ENCODE measurements at regions not wholly inside any gene's neighbourhood (a gene's known extent, or its start where the extent isn't known, plus 50 kb on each side); places are given as distances from the start of the nearest gene placed in this dataset.

DNA sequence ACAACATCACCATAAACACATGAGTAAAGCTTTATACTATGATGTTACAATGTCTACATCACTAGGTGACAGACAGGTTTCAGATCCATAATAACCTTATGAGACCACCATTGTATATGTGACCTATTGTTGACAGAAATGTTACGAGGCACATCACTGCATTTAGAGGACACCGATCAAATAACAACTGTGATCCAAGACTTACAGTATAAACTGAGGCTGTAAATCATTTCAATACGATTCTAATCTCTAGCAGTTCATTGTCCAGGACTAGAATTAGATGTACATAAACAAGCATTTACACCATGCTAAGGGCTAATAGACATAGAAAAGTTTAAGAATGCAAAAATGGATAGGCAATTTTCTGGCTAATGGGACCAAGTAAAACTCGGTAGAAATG is 491.9 kb upstream of the ROBO1 start:
- intact Hi-C loops (cut with micrococcal nuclease): no loop called here
- H3K27me3 Mint-ChIP-seq: no peaks in the 10 kb centered on the region
- H3K4me1 Mint-ChIP-seq (ENCODE audit: low read depth): no peaks in the 10 kb centered on the region
- peaks cover under 1% of the 10 kb centered on the region for H3K9me3 Mint-ChIP-seq
- no peaks in the 10 kb centered on the region for H3K36me3 Mint-ChIP-seq (ENCODE audit: low read depth)
- H3K27ac Mint-ChIP-seq: no peak overlapping the region
- no peak overlapping the region for H3K4me3 Mint-ChIP-seq

DNA sequence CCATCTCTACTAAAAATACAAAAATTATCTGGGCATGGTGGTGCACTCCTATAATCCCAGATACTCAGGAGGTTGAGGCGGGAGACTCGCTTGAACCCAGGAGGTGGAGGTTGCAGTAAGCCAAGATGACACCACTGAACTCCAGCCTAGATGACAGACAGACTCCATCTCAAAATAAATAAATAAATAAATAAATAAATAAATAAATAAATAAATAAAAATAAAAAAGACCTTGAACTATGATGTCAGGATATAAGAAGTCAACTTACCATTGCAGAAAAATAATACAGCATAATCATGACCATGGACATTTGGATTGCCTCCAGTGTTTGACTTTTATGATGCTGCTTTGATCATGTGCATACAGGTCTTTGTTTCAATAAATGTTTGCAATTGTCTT is 484.3 kb upstream of the ROBO1 start:
- no peaks in the 10 kb centered on the region for H3K27me3 Mint-ChIP-seq
- H3K9me3 Mint-ChIP-seq: peaks cover 40% of the 10 kb centered on the region
- no peak overlapping the region for H3K4me3 Mint-ChIP-seq
- H3K36me3 Mint-ChIP-seq (ENCODE audit: low read depth): no peaks in the 10 kb centered on the region
- no peak overlapping the region for H3K27ac Mint-ChIP-seq
- H3K4me1 Mint-ChIP-seq (ENCODE audit: low read depth): no peaks in the 10 kb centered on the region
- intact Hi-C loops (cut with micrococcal nuclease): no loop called here

DNA sequence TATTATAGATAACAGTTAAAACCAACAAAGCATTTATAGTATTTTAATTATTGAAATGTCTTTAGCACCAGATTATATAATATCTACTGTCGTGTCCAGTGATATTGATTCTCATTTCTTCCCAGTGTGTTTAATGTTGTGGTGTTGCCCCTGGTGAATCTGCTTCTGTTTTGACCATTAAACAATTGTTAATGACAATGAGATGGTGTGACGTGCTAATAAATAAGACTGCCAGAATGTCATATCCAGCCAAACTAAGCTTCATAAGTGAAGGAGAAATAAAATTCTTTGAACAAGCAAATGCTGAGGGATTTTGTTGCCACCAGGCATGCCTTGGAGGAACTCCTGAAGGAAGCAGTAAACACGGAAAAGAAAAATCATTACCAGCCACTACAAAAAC is 480.0 kb upstream of the ROBO1 start:
- H3K27ac Mint-ChIP-seq: no peak overlapping the region
- H3K27me3 Mint-ChIP-seq: no peaks in the 10 kb centered on the region
- H3K4me1 Mint-ChIP-seq (ENCODE audit: low read depth): no peaks in the 10 kb centered on the region
- intact Hi-C loops (cut with micrococcal nuclease): no loop called here
- no peaks in the 10 kb centered on the region for H3K36me3 Mint-ChIP-seq (ENCODE audit: low read depth)
- H3K9me3 Mint-ChIP-seq: peaks cover 58% of the 10 kb centered on the region
- no peak overlapping the region for H3K4me3 Mint-ChIP-seq

DNA sequence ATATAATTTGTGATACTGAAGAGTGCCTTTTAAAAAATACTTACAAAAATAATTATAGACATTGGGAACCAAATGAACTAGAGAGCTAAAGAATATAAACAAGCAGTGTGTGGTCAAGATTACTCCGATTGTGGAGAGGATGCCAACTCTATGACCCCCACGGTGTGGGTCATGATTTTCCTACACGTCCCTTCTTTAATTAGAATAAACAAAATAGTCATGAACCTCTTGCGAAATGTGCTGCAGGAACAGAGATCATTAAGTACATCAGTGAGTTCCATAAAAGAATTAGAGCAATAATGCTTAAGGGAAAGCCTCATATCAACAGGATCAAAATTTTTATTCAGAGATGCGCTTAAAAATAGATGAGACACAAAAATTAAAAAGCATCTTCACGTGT is 476.6 kb upstream of the ROBO1 start:
- Mint-ChIP-seq H3K27ac (no peak overlapping the region), H3K27me3 (no peaks in the 10 kb centered on the region), H3K9me3 (peaks cover 36% of the 10 kb centered on the region), H3K4me1 (ENCODE audit: low read depth) (no peaks in the 10 kb centered on the region), H3K4me3 (no peak overlapping the region), H3K36me3 (ENCODE audit: low read depth) (no peaks in the 10 kb centered on the region)
- intact Hi-C loops (cut with micrococcal nuclease): no loop called here

DNA sequence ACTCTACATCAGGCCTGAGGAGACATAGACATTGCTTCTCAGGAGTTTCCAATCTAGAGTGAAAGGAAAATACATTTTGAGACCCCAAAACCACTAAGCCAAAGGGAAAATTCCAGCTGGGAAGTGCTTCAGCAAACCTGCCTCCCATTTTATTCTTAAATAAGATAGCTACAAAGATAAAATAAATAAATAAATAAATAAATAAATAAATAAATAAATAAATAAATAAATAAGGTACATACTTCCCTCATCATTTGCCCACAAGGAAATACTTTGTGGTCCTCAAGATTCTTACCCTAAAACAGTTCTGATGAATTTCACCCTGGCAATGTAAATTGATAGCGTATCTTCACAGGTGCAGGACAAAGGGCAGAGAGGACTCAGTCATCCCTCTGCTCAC is 474.0 kb upstream of the ROBO1 start:
- Mint-ChIP-seq H3K27me3 (no peaks in the 10 kb centered on the region), H3K36me3 (ENCODE audit: low read depth) (no peaks in the 10 kb centered on the region), H3K9me3 (peaks cover 18% of the 10 kb centered on the region), H3K27ac (no peak overlapping the region), H3K4me3 (no peak overlapping the region), H3K4me1 (ENCODE audit: low read depth) (no peaks in the 10 kb centered on the region)
- intact Hi-C loops (cut with micrococcal nuclease): no loop called here

DNA sequence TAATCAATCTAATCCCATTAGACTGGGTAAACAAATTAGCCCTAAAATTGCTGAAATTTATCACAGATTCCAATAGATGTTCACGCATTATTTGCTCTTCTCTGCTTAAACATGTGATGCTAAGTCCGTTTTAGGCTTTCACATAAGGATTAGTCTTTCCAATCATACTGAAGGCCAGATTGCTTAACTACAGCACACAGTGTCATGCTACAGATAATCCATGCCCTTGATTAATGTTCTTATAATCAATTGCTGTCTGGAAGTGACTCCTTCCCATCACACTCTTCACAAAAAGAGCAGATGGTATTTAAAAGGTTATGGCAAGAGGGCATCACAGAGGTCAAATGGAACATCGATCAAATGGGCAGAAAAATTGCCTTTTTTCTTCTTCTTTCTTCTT is 471.5 kb upstream of the ROBO1 start:
- Mint-ChIP-seq H3K4me3 (no peak overlapping the region), H3K27me3 (no peaks in the 10 kb centered on the region), H3K36me3 (ENCODE audit: low read depth) (no peaks in the 10 kb centered on the region), H3K9me3 (no peaks in the 10 kb centered on the region), H3K4me1 (ENCODE audit: low read depth) (no peaks in the 10 kb centered on the region), H3K27ac (no peak overlapping the region)
- intact Hi-C loops (cut with micrococcal nuclease): no loop called here

DNA sequence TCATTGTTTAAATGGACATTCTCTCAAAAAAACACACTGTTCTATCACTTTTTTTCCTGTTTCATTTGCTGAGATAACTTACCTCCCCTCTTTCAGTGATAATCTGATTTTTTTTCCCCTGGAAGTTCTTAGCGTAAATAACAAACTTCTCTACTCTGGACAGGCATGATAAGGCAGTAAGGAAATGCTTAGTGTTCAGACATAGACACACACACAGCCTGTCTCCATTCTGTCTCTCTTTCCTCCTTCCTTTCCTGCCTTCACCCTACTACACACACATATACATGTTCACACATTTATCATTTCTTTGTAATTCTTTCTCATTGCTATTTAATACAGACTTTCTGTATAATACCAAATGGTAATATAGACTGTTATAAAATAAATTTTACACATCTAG is 470.8 kb upstream of the ROBO1 start:
- H3K27me3 Mint-ChIP-seq: no peaks in the 10 kb centered on the region
- no peaks in the 10 kb centered on the region for H3K4me1 Mint-ChIP-seq (ENCODE audit: low read depth)
- no peak overlapping the region for H3K27ac Mint-ChIP-seq
- H3K4me3 Mint-ChIP-seq: no peak overlapping the region
- H3K36me3 Mint-ChIP-seq (ENCODE audit: low read depth): no peaks in the 10 kb centered on the region
- intact Hi-C loops (cut with micrococcal nuclease): no loop called here
- no peaks in the 10 kb centered on the region for H3K9me3 Mint-ChIP-seq

DNA sequence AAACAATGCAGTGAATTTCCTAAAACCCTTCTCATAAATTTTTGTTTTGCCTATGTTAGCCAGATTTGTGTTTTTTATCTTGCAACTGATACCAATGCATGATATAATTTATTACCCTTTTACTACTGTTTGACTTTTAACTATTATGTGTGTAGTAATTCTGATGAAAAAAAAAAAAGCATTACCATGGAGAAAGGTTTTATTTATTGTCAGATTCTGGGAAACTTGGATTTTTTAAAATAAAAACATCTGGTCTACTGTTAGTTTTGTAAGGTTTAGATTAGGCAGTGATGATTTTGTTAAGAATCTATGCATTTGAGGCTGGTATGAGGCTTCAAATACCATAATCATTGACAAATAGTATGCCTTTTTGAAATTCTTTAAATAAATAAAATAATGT is 470.4 kb upstream of the ROBO1 start:
- Mint-ChIP-seq H3K27ac (no peak overlapping the region), H3K36me3 (ENCODE audit: low read depth) (no peaks in the 10 kb centered on the region), H3K27me3 (no peaks in the 10 kb centered on the region), H3K4me1 (ENCODE audit: low read depth) (no peaks in the 10 kb centered on the region), H3K4me3 (no peak overlapping the region), H3K9me3 (no peaks in the 10 kb centered on the region)
- intact Hi-C loops (cut with micrococcal nuclease): no loop called here

DNA sequence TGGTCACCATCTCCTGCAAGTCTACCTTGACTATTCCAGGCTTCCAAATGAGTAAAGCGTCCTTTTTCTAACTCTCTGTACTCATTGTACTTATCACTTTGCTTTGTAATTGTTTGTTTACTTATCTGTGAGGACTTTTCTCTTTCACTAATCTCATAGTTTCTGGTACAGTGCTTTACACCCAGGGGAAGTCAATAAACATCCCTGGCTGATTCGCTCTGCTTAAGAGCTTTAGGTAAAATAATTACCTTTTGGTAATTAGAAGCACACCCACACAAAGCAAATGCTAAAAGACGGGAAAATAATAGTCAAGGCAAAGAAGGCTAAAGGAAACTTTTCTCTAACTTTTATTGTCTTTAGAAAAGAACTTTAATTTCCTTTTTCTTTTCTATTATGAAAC is 466.9 kb upstream of the ROBO1 start:
- intact Hi-C loops (cut with micrococcal nuclease): no loop called here
- H3K27ac Mint-ChIP-seq: no peak overlapping the region
- H3K27me3 Mint-ChIP-seq: no peaks in the 10 kb centered on the region

DNA sequence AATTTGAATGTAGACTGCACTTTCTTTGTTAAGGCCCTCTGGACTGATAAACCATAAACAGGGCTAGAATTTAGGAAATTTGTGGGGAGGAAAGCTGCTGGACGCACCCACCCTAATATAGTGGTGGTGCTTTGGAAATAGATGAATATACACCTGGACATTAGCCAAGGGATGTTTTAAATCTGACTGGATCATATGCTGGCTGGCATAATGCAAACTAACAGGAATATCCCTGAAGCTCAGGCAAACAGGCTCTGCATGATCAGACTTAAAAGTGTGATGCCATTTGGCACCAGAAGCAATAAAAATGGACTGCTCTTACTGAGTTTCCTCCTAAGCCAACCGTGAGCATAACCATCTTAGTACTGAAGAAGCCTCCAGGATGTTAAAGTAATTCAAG is 465.8 kb upstream of the ROBO1 start:
- Mint-ChIP-seq H3K4me1 (ENCODE audit: low read depth) (no peaks in the 10 kb centered on the region), H3K27me3 (no peaks in the 10 kb centered on the region), H3K36me3 (ENCODE audit: low read depth) (no peaks in the 10 kb centered on the region), H3K4me3 (no peak overlapping the region), H3K27ac (no peak overlapping the region), H3K9me3 (no peaks in the 10 kb centered on the region)
- intact Hi-C loops (cut with micrococcal nuclease): no loop called here

More for the DNA sequence above, 466.9 kb upstream of the ROBO1 start:
- Mint-ChIP-seq H3K36me3 (ENCODE audit: low read depth) (no peaks in the 10 kb centered on the region), H3K9me3 (no peaks in the 10 kb centered on the region), H3K4me3 (no peak overlapping the region), H3K4me1 (ENCODE audit: low read depth) (no peaks in the 10 kb centered on the region)

DNA sequence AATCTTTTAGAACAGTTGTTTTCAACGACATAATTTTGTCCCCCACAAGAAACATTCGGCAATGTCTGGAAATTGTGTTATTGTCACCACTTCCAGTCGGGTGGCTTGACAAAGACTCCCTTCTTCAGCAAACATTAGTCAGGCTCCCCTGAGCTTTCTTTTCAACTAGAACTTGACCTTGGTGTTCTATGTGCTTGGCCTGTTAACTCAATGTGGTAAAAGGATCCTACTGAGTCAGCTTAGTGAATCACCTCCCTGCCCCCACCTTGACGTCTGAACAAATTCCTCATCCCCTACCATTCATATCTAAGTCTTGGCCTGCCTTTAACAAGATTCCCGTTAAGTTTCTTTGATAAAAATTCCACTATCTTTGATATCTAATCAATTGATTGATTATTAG is 465.0 kb upstream of the ROBO1 start:
- Mint-ChIP-seq H3K27me3 (no peaks in the 10 kb centered on the region), H3K4me1 (ENCODE audit: low read depth) (no peaks in the 10 kb centered on the region), H3K36me3 (ENCODE audit: low read depth) (no peaks in the 10 kb centered on the region), H3K27ac (no peak overlapping the region), H3K4me3 (no peak overlapping the region), H3K9me3 (no peaks in the 10 kb centered on the region)
- intact Hi-C loops (cut with micrococcal nuclease): no loop called here

DNA sequence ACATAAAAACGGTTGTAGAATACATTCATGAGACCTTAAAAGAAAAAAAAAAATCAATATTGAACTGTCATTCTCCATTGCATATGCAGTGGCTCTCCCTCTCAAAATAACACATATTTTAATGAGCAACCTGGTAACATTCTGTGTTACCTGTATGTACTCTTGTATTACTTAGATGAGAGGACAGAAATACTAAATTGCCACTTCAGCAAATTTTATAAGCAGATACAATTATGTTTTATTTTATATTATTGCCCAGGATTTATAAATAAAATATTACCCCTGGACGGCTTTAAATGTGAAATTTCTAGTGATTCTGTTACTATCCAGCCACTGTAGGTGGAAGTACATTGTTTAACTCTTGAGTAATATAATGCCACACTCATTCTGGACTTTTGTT is 463.2 kb upstream of the ROBO1 start:
- H3K4me3 Mint-ChIP-seq: no peak overlapping the region
- no peaks in the 10 kb centered on the region for H3K9me3 Mint-ChIP-seq
- no peaks in the 10 kb centered on the region for H3K27me3 Mint-ChIP-seq
- intact Hi-C loops (cut with micrococcal nuclease): no loop called here
- H3K27ac Mint-ChIP-seq: no peak overlapping the region
- no peaks in the 10 kb centered on the region for H3K4me1 Mint-ChIP-seq (ENCODE audit: low read depth)
- no peaks in the 10 kb centered on the region for H3K36me3 Mint-ChIP-seq (ENCODE audit: low read depth)

DNA sequence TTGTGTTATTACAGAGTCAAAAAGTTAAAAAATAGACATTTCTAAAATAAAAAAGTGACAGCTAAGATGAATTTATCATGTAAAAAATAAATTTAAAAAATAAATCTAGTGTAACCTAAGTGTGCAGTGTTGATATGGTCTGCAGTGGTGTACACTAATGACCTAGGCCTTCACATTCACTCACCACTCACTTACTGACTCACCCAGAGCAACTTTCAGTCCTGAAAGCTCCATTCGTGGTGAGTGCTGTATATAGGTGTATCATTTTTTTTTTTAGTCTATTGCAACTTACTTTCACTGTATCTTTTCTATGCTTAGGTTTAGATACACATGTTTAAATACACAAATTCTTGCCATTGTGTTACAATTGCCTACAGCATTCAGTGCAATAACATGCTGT is 459.4 kb upstream of the ROBO1 start:
- H3K9me3 Mint-ChIP-seq: no peaks in the 10 kb centered on the region

DNA sequence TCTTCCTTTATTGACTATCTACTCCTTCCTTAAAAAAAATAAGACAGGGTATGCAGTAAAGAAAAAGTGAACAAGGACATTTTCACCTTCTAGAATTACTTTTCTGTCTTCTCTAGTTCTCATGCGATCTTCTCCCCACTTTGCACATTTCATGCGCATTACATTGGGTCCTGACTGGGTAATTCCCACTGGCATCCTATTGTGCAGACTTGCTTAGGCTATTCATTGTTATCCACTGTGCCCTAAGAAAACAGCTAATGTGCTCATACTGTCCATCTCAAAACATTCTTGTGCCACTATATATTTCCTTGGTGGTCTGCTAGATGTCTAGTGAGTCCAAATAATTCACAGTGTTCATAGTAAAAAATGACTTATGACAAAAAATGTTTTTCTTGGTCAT is 447.4 kb upstream of the ROBO1 start:
- H3K4me1 Mint-ChIP-seq (ENCODE audit: low read depth): no peaks in the 10 kb centered on the region
- no peaks in the 10 kb centered on the region for H3K27me3 Mint-ChIP-seq
- H3K36me3 Mint-ChIP-seq (ENCODE audit: low read depth): no peaks in the 10 kb centered on the region
- intact Hi-C loops (cut with micrococcal nuclease): no loop called here
- H3K27ac Mint-ChIP-seq: no peak overlapping the region
- peaks cover 13% of the 10 kb centered on the region for H3K9me3 Mint-ChIP-seq
- no peak overlapping the region for H3K4me3 Mint-ChIP-seq

More for the DNA sequence above, 459.4 kb upstream of the ROBO1 start:
- intact Hi-C loops (cut with micrococcal nuclease): no loop called here
- H3K4me1 Mint-ChIP-seq (ENCODE audit: low read depth): no peaks in the 10 kb centered on the region
- H3K27ac Mint-ChIP-seq: no peak overlapping the region
- H3K36me3 Mint-ChIP-seq (ENCODE audit: low read depth): no peaks in the 10 kb centered on the region
- H3K27me3 Mint-ChIP-seq: no peaks in the 10 kb centered on the region
- no peak overlapping the region for H3K4me3 Mint-ChIP-seq

DNA sequence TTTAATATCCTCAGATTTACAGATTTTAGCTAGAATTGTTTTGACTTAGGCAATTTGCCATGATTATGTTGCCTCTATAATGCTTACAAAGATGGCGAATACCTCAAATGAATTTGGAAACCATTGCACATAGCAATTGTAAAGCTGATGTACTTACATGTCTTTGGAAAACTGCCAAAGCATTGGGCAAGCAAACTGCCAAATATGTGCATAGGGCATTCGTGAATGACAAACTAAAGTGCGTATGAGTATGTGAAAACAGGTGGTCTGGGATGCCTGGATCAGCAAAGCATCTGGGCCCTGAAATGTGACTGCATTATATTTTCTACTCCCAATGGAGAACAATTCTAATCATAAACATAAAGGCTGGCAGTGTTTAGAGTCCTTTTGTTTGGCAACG is 445.3 kb upstream of the ROBO1 start:
- Mint-ChIP-seq H3K9me3 (peaks cover 19% of the 10 kb centered on the region), H3K27me3 (no peaks in the 10 kb centered on the region), H3K27ac (no peak overlapping the region), H3K4me3 (no peak overlapping the region), H3K4me1 (ENCODE audit: low read depth) (no peaks in the 10 kb centered on the region), H3K36me3 (ENCODE audit: low read depth) (no peaks in the 10 kb centered on the region)
- intact Hi-C loops (cut with micrococcal nuclease): no loop called here

DNA sequence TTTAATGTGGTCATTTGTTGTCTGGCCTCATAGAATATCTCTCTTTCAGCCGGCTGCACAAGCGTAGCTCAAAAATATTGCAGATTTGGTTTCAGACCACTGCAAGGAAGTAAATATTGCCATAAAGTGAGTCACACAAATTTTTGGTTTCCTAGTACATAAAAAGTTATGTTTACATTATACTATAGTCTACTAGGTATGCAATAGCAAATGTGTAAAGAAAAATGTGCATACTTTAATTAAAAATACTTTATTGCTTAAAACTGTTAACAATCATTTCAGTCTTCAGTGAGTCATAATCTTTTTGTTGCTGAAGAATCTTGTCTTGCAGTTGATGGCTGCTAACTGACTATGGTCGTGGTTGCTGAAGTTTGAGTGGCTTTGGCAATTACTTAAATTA is 425.1 kb upstream of the ROBO1 start:
- no peak overlapping the region for H3K4me3 Mint-ChIP-seq
- no peaks in the 10 kb centered on the region for H3K27me3 Mint-ChIP-seq
- no peak overlapping the region for H3K27ac Mint-ChIP-seq
- no peaks in the 10 kb centered on the region for H3K36me3 Mint-ChIP-seq (ENCODE audit: low read depth)
- H3K9me3 Mint-ChIP-seq: no peaks in the 10 kb centered on the region
- intact Hi-C loops (cut with micrococcal nuclease): no loop called here
- H3K4me1 Mint-ChIP-seq (ENCODE audit: low read depth): no peaks in the 10 kb centered on the region

Data from dendritic cell treated with granulocyte-macrophage colony-stimulating factor and Interleukin-4, amounts not matched to agents 40 ng/mL and 50 ng/mL, for 4 days (primary cell).